ENCODE measurements at regions not wholly inside any gene's neighbourhood (a gene's known extent, or its start where the extent isn't known, plus 50 kb on each side); places are given as distances from the start of the nearest gene placed in this dataset.

DNA sequence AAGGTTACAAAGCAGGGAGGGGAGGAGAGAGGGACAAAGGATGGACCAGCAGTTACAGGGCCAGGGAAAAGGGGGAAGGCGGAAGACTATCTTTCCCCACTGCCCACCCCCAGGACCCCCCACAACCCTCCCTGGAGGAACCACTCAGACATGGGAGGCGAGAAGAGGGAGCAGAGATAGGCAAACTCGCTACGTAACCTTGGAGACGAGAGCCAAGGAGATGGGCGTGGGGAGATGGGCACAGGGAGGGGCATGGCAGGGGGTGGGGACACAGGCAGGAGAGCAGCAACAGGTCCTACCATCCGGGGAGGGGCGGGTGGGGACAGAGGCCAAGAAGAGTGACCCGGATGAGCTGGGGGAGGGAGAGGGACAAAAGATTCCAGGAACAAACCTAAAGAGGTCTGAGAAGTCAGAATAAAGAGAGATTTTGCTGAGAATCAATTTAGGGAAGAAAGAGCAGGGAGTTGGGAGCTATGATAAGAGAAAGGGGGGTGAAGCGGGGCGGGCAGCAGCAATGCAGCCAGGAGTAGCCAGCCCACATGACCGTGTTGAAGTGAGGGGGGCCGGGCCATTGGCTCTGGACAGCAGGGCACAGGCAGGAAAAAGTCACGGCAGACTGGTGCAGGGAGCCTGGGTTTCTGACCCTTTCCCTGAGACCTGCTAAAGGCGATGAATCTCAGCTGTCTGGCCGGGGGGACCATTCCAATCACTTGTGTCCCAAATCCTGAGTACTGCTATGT, 128.4 kb downstream of the BUD13 start:
- H3F3A ChIP-seq (ENCODE audit: control insufficient read depth, insufficient read depth), result no peaks in the 10 kb centered on the region
- no peaks in the 10 kb centered on the region for H3K9me2 ChIP-seq (replicated peaks; ENCODE audit: control insufficient read depth, low read length)
- no peaks in the 10 kb centered on the region for H3K36me3 ChIP-seq (ENCODE audit: control insufficient read depth, low read length)
- TF ChIP-seq EZH2phosphoT487 (IDR thresholded peaks at IDR 0.05; ENCODE audit: borderline replicate concordance, low read length), result no peak
- TF ChIP-seq, protein P1, sequence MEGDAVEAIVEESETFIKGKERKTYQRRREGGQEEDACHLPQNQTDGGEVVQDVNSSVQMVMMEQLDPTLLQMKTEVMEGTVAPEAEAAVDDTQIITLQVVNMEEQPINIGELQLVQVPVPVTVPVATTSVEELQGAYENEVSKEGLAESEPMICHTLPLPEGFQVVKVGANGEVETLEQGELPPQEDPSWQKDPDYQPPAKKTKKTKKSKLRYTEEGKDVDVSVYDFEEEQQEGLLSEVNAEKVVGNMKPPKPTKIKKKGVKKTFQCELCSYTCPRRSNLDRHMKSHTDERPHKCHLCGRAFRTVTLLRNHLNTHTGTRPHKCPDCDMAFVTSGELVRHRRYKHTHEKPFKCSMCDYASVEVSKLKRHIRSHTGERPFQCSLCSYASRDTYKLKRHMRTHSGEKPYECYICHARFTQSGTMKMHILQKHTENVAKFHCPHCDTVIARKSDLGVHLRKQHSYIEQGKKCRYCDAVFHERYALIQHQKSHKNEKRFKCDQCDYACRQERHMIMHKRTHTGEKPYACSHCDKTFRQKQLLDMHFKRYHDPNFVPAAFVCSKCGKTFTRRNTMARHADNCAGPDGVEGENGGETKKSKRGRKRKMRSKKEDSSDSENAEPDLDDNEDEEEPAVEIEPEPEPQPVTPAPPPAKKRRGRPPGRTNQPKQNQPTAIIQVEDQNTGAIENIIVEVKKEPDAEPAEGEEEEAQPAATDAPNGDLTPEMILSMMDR (IDR thresholded peaks at IDR 0.05; ENCODE audit: low read depth, low read length, poor library complexity, severe bottlenecking), result no peak
- H3K4me1 ChIP-seq (ENCODE audit: control insufficient read depth, low read length), result no peaks in the 10 kb centered on the region
- no peak overlapping the region for H3K27ac ChIP-seq (ENCODE audit: low read depth, low read length)
- no peaks in the 10 kb centered on the region for H3K79me2 ChIP-seq (ENCODE audit: control insufficient read depth, low read length)
- no peaks in the 10 kb centered on the region for H3K9me3 ChIP-seq (ENCODE audit: control insufficient read depth, insufficient read depth, low read length)
- H3K4me3 ChIP-seq (ENCODE audit: low read length), result no peak overlapping the region
- 0 out of 2 replicates have a peak, but pooled peaks cover 3% of the 10 kb centered on the region for H3K27me3 ChIP-seq (ENCODE audit: control insufficient read depth, low read length)
- no peaks in the 10 kb centered on the region for H4K20me1 ChIP-seq (ENCODE audit: control insufficient read depth, insufficient read depth, low read depth, low read length)
- H3K4me2 ChIP-seq (ENCODE audit: low read length), result no peak overlapping the region

DNA sequence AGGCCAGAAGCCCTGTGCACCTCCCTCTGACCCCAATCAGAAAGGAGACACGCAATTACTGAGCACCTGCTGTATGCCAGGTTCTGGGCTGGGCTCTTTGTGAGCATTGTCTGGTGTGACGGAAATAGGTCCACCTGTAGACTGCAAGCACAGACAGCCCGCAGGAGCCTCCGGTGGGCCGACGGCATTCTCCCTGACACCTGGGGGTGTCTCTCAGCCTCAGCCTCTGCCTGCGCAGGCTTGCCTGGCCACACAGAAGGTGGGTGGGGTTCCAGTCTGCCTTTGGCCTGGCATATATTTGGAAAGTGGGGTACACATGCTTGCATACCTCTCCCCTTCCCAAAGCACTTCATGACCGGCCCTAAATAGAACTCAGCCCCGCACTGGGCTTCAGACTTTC, 129.3 kb downstream of the BUD13 start:
- TF ChIP-seq EZH2phosphoT487 (IDR thresholded peaks at IDR 0.05; ENCODE audit: borderline replicate concordance, low read length), result no peak
- TF ChIP-seq, protein P1 (IDR thresholded peaks at IDR 0.05; ENCODE audit: low read depth, low read length, poor library complexity, severe bottlenecking), result no peak
- no peaks in the 10 kb centered on the region for H3K36me3 ChIP-seq (ENCODE audit: control insufficient read depth, low read length)
- H3K27me3 ChIP-seq (ENCODE audit: control insufficient read depth, low read length), result 0 out of 2 replicates have a peak, but pooled peaks cover 3% of the 10 kb centered on the region
- H4K20me1 ChIP-seq (ENCODE audit: control insufficient read depth, insufficient read depth, low read depth, low read length), result no peaks in the 10 kb centered on the region
- no peak overlapping the region for H3K4me3 ChIP-seq (ENCODE audit: low read length)
- no peaks in the 10 kb centered on the region for H3K4me1 ChIP-seq (ENCODE audit: control insufficient read depth, low read length)
- H3K4me2 ChIP-seq (ENCODE audit: low read length), result no peak overlapping the region
- no peaks in the 10 kb centered on the region for H3K9me3 ChIP-seq (ENCODE audit: control insufficient read depth, insufficient read depth, low read length)
- no peaks in the 10 kb centered on the region for H3K9me2 ChIP-seq (replicated peaks; ENCODE audit: control insufficient read depth, low read length)
- H3K27ac ChIP-seq (ENCODE audit: low read depth, low read length), result no peak overlapping the region
- H3F3A ChIP-seq (ENCODE audit: control insufficient read depth, insufficient read depth), result no peaks in the 10 kb centered on the region
- H3K79me2 ChIP-seq (ENCODE audit: control insufficient read depth, low read length), result no peaks in the 10 kb centered on the region

DNA sequence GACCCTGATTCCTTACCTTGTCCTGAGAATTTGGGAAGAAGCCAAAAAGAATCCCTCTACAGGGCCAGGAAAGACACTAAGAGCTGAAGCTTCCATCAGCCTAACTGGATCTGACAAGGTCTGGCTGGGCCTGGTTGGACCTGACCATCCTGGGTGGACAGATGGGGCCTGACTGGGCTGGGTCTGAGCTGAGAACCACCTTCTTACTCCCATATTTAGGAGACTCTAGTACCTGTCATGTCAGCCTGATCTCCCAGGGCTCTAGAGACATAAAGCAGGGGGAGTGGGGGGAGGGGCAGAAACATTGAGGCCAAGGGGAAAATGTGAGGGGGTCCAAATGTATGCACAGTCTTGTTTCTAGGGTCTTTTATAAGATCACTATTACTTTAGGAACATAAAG, 129.9 kb downstream of the BUD13 start:
- Histone ChIP-seq H3K27me3 (ENCODE audit: control insufficient read depth, low read length) (0 out of 2 replicates have a peak, but pooled peaks cover 3% of the 10 kb centered on the region), H3K4me1 (ENCODE audit: control insufficient read depth, low read length) (no peaks in the 10 kb centered on the region), H4K20me1 (ENCODE audit: control insufficient read depth, insufficient read depth, low read depth, low read length) (no peaks in the 10 kb centered on the region), H3F3A (ENCODE audit: control insufficient read depth, insufficient read depth) (no peaks in the 10 kb centered on the region), H3K79me2 (ENCODE audit: control insufficient read depth, low read length) (no peaks in the 10 kb centered on the region), H3K9me3 (ENCODE audit: control insufficient read depth, insufficient read depth, low read length) (no peaks in the 10 kb centered on the region), H3K9me2 (replicated peaks; ENCODE audit: control insufficient read depth, low read length) (no peaks in the 10 kb centered on the region), H3K36me3 (ENCODE audit: control insufficient read depth, low read length) (no peaks in the 10 kb centered on the region), H3K27ac (ENCODE audit: low read depth, low read length) (no peak overlapping the region), H3K4me2 (ENCODE audit: low read length) (no peak overlapping the region), H3K4me3 (ENCODE audit: low read length) (no peak overlapping the region)
- no peak for TF ChIP-seq EZH2phosphoT487 (IDR thresholded peaks at IDR 0.05; ENCODE audit: borderline replicate concordance, low read length)

DNA sequence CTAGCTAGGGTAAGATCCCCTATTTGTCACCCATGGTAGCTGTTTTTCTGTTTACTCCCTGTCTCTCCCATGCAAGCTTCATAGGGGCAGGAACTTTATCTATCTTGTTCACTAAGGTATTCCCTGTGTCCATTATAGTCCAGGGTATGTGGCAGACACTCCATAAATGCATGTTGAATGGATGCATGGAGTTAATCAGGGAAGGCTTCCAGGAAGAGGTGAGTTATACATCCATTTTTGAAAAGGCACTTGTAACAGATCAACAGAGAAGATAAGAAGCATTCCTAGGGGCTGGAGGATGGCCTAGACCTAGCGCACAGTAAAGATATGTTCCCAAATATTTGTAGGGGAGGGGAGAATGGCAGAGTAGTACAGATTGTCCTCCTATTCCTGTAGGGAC, 130.3 kb downstream of the BUD13 start:
- H3K27me3 ChIP-seq (ENCODE audit: control insufficient read depth, low read length), result 0 out of 2 replicates have a peak, but pooled peaks cover 3% of the 10 kb centered on the region
- H3K4me3 ChIP-seq (ENCODE audit: low read length), result no peak overlapping the region
- no peaks in the 10 kb centered on the region for H3K4me1 ChIP-seq (ENCODE audit: control insufficient read depth, low read length)
- H3F3A ChIP-seq (ENCODE audit: control insufficient read depth, insufficient read depth), result no peaks in the 10 kb centered on the region
- H3K4me2 ChIP-seq (ENCODE audit: low read length), result no peak overlapping the region
- H3K27ac ChIP-seq (ENCODE audit: low read depth, low read length), result no peak overlapping the region
- no peak for TF ChIP-seq EZH2phosphoT487 (IDR thresholded peaks at IDR 0.05; ENCODE audit: borderline replicate concordance, low read length)
- TF ChIP-seq, protein P1 (IDR thresholded peaks at IDR 0.05; ENCODE audit: low read depth, low read length, poor library complexity, severe bottlenecking), result no peak
- no peaks in the 10 kb centered on the region for H3K9me3 ChIP-seq (ENCODE audit: control insufficient read depth, insufficient read depth, low read length)
- no peaks in the 10 kb centered on the region for H3K79me2 ChIP-seq (ENCODE audit: control insufficient read depth, low read length)
- no peaks in the 10 kb centered on the region for H3K36me3 ChIP-seq (ENCODE audit: control insufficient read depth, low read length)
- no peaks in the 10 kb centered on the region for H3K9me2 ChIP-seq (replicated peaks; ENCODE audit: control insufficient read depth, low read length)
- H4K20me1 ChIP-seq (ENCODE audit: control insufficient read depth, insufficient read depth, low read depth, low read length), result no peaks in the 10 kb centered on the region

All from DOHH2 (cell line).